ENCODE measurements at regions not wholly inside any gene's neighbourhood (a gene's known extent, or its start where the extent isn't known, plus 50 kb on each side); places are given as distances from the start of the nearest gene placed in this dataset.

DNA sequence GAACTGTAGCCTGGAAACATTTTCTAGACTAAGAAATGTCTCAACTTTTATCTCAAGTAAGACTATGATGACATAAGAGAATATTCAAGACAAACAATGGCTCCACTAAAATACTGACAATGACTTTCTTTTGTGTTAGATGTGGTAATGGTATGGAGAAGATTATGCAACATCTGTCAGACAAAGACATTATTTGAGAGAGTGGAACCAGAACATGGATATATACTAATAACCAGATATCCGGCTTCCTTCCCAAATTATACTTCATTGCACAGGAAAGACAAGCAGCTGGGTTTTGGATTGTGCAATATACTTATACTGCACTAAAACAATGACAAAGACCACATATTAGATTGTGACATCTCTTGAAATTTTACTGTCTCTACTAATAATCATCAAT is 290.8 kb upstream of the GIMD1 start:
- Histone ChIP-seq H3K4me1 (no peaks in the 10 kb centered on the region), H3K36me3 (no peaks in the 10 kb centered on the region), H3K9me3 (no peaks in the 10 kb centered on the region), H3K4me3 (no peak overlapping the region), H3K27ac (no peak overlapping the region), H3K9ac (ENCODE audit: low read depth in 2 of 2, low read length in 2 of 2) (no peak overlapping the region), H3K27me3 (no peaks in the 10 kb centered on the region)
- TF ChIP-seq CTCF (IDR thresholded peaks at IDR 0.05), result no peak
- DNase-seq, result no peak
- intact Hi-C loops (cut with DNase I), result no loop called here

DNA sequence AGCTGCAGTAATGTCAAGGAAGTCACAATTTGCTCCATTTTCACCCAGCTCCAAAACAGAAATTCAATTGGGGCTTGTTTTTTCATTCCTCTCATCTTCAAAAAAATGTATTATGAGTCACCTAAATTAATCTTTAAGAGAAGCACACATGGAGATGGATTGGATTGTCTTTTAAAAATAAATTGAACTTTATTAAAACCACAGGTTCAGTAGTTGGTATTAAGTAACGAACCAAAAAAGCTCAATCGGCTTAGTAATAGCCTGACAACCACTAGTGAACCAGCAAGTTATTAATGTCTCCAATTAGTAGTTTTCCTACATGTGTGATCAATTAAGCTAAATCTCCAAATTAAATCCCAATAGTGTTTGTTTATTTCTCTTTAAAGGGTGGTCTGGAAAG is 283.5 kb upstream of the GIMD1 start:
- no peak for TF ChIP-seq CTCF (IDR thresholded peaks at IDR 0.05)
- H3K4me1 ChIP-seq, result no peaks in the 10 kb centered on the region

DNA sequence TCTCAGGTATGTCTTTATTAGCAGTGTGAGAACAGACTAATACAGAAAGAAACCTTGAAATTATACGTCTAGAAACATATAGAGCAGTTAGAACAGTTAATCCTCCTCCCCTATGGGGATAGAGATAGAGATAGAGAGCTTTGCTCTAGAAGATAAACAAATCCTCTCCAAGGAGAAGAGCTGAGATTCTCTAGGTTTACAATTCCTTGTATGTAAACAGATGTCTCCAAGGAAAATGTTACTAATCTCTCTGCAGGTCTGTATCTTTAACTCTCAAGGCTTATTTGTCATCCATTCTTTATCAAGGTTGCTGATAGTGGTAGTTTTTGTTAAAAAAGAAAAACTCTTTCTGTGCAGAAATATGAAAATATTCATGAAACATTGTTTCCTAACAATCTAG is 282.1 kb upstream of the GIMD1 start:
- no peak for TF ChIP-seq CTCF (IDR thresholded peaks at IDR 0.05)
- Histone ChIP-seq H3K9me3 (no peaks in the 10 kb centered on the region), H3K4me3 (no peak overlapping the region), H3K9ac (ENCODE audit: low read depth in 2 of 2, low read length in 2 of 2) (no peak overlapping the region), H3K36me3 (no peaks in the 10 kb centered on the region), H3K27me3 (no peaks in the 10 kb centered on the region), H3K27ac (no peak overlapping the region), H3K4me1 (no peaks in the 10 kb centered on the region)
- intact Hi-C loops (cut with DNase I), result no loop called here
- no peak for DNase-seq

More for the DNA sequence above, 283.5 kb upstream of the GIMD1 start:
- no peak for DNase-seq
- Histone ChIP-seq H3K27ac (no peak overlapping the region), H3K36me3 (no peaks in the 10 kb centered on the region), H3K4me3 (no peak overlapping the region), H3K27me3 (no peaks in the 10 kb centered on the region), H3K9me3 (no peaks in the 10 kb centered on the region), H3K9ac (ENCODE audit: low read depth in 2 of 2, low read length in 2 of 2) (no peak overlapping the region)
- intact Hi-C loops (cut with DNase I), result no loop called here

- H3K9me3 ChIP-seq, result no peaks in the 10 kb centered on the region
- intact Hi-C loops (cut with DNase I), result no loop called here
- no peaks in the 10 kb centered on the region for H3K4me1 ChIP-seq
- no peak overlapping the region for H3K27ac ChIP-seq
- no peak overlapping the region for H3K9ac ChIP-seq (ENCODE audit: low read depth in 2 of 2, low read length in 2 of 2)
- H3K36me3 ChIP-seq, result no peaks in the 10 kb centered on the region
- TF ChIP-seq CTCF (IDR thresholded peaks at IDR 0.05), result no peak
- H3K27me3 ChIP-seq, result no peaks in the 10 kb centered on the region
- no peak for DNase-seq
- H3K4me3 ChIP-seq, result no peak overlapping the region
These were observed 278.9 kb upstream of the GIMD1 start for GRCh38 chr4:106647451-106647850.

DNA sequence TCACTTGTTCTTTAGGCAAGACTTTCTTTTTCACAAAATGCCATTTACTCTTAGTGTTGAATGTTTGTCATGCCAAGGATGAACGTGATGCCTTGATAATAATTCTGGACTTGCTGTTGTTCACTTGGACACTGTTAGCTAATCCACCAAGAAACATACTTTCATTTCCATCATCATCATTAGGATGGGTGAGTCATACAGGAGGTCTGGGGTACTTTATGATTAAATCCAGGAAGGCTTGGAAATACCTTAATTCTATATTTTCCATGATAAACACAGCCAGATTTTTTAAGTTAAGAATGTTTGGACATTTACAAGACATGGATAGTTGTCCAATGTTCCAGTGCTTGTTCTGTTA is 260.7 kb upstream of the GIMD1 start:
- DNase-seq, result no peak
- Histone ChIP-seq H3K4me3 (no peak overlapping the region), H3K9ac (ENCODE audit: low read depth in 2 of 2, low read length in 2 of 2) (no peak overlapping the region), H3K36me3 (no peaks in the 10 kb centered on the region), H3K27me3 (no peaks in the 10 kb centered on the region), H3K4me1 (no peaks in the 10 kb centered on the region), H3K27ac (no peak overlapping the region), H3K9me3 (no peaks in the 10 kb centered on the region)
- no peak for TF ChIP-seq CTCF (IDR thresholded peaks at IDR 0.05)
- intact Hi-C loops (cut with DNase I), result no loop called here

All from colonic mucosa (tissue), 4 donors.